GM23248 (cell line): ENCODE measurements at regions not wholly inside any gene's neighbourhood (a gene's known extent, or its start where the extent isn't known, plus 50 kb on each side); places are given as distances from the start of the nearest gene placed in this dataset.

Experiments
- EZH2 ChIP-seq: fragments of 200-600 bp; sonication (generic); IDR thresholded peaks from 2 replicates; pipeline ENCODE4 v1.6.1; 2018; ENCODE audit warnings: antibody characterized with exemption, mild to moderate bottlenecking; ENCODE audit not compliant: insufficient read depth, poor library complexity, severe bottlenecking
- EZH2phosphoT487 ChIP-seq: fragments of 200-600 bp; sonication (generic); IDR thresholded peaks from 2 replicates; pipeline ENCODE4 v1.6.1; 2018; ENCODE audit warnings: antibody characterized with exemption, moderate library complexity, mild to moderate bottlenecking, low read depth; ENCODE audit not compliant: insufficient read depth

DNA sequence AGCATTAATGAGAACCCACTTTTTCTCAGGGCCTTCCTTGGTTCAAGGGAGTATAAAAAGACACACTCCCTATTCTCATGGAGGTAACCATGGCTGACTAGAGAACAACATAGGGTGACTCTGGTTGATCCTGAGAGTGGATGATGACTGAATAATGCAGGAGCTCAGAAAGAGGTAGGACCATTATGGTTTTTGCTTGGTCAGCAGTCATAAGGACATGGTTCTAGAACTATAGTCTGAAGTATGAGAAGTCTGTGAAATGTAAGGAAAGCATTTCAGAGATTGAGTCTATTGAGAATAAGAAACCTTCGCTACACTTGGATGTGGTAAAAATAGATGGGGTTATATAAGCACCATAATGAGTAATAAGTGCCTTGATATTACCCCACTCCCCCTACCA, 184.1 kb upstream of the GPR149 start:
- no peak for TF ChIP-seq EZH2phosphoT487
- no peak for TF ChIP-seq EZH2
